WTC11 (cell line): ENCODE measurements at regions not wholly inside any gene's neighbourhood (a gene's known extent, or its start where the extent isn't known, plus 50 kb on each side); places are given as distances from the start of the nearest gene placed in this dataset.

ENCODE experiments used
- ELF4 ChIP-seq: sonication (generic); formaldehyde crosslinking; IDR thresholded peaks from 2 replicates; pipeline ENCODE4 v1.8.1; 2022; ENCODE audit warnings: low read depth, mild to moderate bottlenecking, moderate library complexity, missing genetic modification reagents
- FOXJ3 ChIP-seq: sonication (generic); formaldehyde crosslinking; IDR thresholded peaks from 2 replicates; pipeline ENCODE4 v1.9.0; 2021; ENCODE audit warnings: missing genetic modification reagents, mild to moderate bottlenecking, borderline replicate concordance
- ZNF219 ChIP-seq: sonication (generic); formaldehyde crosslinking; IDR thresholded peaks from 2 replicates; pipeline ENCODE4 v1.8.0; 2023; ENCODE audit warnings: missing genetic modification reagents, mild to moderate bottlenecking, borderline replicate concordance
- ZNF263 ChIP-seq: sonication (generic); formaldehyde crosslinking; IDR thresholded peaks from 2 replicates; pipeline ENCODE4 v1.8.1; 2022; ENCODE audit warnings: low read depth, mild to moderate bottlenecking, moderate library complexity, missing genetic modification reagents
- TF ChIP-seq, protein P1 (sequence below): sonication (generic); formaldehyde crosslinking; conservative IDR thresholded peaks from 2 replicates; pipeline ENCODE4 v1.8.1; 2023; ENCODE audit warnings: mild to moderate bottlenecking, low read depth, missing genetic modification reagents, moderate library complexity
- TF ChIP-seq, protein P2 (sequence below): fragments of 200-600 bp; IDR thresholded peaks from 2 replicates; pipeline ENCODE4 v1.8.0; 2022; ENCODE audit warnings: antibody characterized with exemption
- TF ChIP-seq, protein P3 (sequence below): sonication (generic); formaldehyde crosslinking; IDR thresholded peaks from 2 replicates; pipeline ENCODE4 v1.8.0; 2022; ENCODE audit warnings: mild to moderate bottlenecking, missing genetic modification reagents

DNA sequence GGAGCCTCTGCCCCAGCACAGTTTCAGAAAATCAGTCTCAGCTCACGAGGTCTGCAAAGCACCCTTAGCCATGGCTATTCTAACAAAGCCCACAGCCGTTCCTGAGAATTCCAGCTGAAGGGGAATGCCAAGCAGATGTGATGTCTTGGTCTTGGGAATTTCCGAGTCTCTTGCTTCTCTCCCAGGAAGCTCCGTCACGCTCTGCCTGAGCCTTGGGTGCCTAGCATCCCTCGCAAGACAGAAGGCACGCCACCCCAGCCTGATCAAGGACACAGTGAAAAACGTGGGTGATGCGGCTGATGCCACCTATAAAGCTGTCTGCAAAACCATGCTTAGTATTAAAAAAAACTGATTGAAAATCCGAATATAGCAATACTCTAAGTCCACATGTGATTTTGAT lies 254.6 kb downstream of the SH3BP4 start:
- TF ChIP-seq, protein P1, sequence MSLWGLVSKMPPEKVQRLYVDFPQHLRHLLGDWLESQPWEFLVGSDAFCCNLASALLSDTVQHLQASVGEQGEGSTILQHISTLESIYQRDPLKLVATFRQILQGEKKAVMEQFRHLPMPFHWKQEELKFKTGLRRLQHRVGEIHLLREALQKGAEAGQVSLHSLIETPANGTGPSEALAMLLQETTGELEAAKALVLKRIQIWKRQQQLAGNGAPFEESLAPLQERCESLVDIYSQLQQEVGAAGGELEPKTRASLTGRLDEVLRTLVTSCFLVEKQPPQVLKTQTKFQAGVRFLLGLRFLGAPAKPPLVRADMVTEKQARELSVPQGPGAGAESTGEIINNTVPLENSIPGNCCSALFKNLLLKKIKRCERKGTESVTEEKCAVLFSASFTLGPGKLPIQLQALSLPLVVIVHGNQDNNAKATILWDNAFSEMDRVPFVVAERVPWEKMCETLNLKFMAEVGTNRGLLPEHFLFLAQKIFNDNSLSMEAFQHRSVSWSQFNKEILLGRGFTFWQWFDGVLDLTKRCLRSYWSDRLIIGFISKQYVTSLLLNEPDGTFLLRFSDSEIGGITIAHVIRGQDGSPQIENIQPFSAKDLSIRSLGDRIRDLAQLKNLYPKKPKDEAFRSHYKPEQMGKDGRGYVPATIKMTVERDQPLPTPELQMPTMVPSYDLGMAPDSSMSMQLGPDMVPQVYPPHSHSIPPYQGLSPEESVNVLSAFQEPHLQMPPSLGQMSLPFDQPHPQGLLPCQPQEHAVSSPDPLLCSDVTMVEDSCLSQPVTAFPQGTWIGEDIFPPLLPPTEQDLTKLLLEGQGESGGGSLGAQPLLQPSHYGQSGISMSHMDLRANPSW (CRISPR knock-in tag), result no peak
- TF ChIP-seq ELF4 (CRISPR knock-in tag) (no peak), FOXJ3 (CRISPR knock-in tag) (no peak), ZNF219 (CRISPR knock-in tag) (no peak), ZNF263 (CRISPR knock-in tag) (no peak)
- TF ChIP-seq, protein P2, sequence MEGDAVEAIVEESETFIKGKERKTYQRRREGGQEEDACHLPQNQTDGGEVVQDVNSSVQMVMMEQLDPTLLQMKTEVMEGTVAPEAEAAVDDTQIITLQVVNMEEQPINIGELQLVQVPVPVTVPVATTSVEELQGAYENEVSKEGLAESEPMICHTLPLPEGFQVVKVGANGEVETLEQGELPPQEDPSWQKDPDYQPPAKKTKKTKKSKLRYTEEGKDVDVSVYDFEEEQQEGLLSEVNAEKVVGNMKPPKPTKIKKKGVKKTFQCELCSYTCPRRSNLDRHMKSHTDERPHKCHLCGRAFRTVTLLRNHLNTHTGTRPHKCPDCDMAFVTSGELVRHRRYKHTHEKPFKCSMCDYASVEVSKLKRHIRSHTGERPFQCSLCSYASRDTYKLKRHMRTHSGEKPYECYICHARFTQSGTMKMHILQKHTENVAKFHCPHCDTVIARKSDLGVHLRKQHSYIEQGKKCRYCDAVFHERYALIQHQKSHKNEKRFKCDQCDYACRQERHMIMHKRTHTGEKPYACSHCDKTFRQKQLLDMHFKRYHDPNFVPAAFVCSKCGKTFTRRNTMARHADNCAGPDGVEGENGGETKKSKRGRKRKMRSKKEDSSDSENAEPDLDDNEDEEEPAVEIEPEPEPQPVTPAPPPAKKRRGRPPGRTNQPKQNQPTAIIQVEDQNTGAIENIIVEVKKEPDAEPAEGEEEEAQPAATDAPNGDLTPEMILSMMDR, result no peak
- TF ChIP-seq, protein P3, sequence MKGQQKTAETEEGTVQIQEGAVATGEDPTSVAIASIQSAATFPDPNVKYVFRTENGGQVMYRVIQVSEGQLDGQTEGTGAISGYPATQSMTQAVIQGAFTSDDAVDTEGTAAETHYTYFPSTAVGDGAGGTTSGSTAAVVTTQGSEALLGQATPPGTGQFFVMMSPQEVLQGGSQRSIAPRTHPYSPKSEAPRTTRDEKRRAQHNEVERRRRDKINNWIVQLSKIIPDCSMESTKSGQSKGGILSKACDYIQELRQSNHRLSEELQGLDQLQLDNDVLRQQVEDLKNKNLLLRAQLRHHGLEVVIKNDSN (CRISPR knock-in tag), result no peak
